ENCODE measurements at regions not wholly inside any gene's neighbourhood (a gene's known extent, or its start where the extent isn't known, plus 50 kb on each side); places are given as distances from the start of the nearest gene placed in this dataset.

- Histone ChIP-seq H3K27ac (no peak overlapping the region), H3K9me3 (ENCODE audit: insufficient read depth, low read depth) (no peaks in the 10 kb centered on the region), H3K27me3 (ENCODE audit: insufficient read depth, low read depth) (no peaks in the 10 kb centered on the region), H3K4me2 (no peak overlapping the region), H3K4me3 (no peak overlapping the region), H3K36me3 (ENCODE audit: low read depth) (no peaks in the 10 kb centered on the region), H3K79me2 (ENCODE audit: low read depth) (no peaks in the 10 kb centered on the region), H3F3A (ENCODE audit: insufficient read depth, low read depth) (no peaks in the 10 kb centered on the region), H3K9me2 (ENCODE audit: insufficient read depth) (no peaks in the 10 kb centered on the region), H3K4me1 (replicated peaks; ENCODE audit: insufficient read depth) (no peaks in the 10 kb centered on the region), H4K20me1 (ENCODE audit: insufficient read depth) (no peaks in the 10 kb centered on the region), H2AFZ (no peak overlapping the region)
- CTCF ChIA-PET = no interaction called here
- POLR2A ChIA-PET (ENCODE audit: unreplicated experiment) = no interaction called here
- intact Hi-C loops (cut with micrococcal nuclease; ENCODE audit: unreplicated experiment) = no loop called here
- TF ChIP-seq EZH2 (IDR thresholded peaks at IDR 0.05; ENCODE audit: low read depth) = no peak
- no peak for TF ChIP-seq CTCF (conservative IDR thresholded peaks at IDR 0.05)
- BruUV-seq (replicated peaks) = no TSS peak
- DNase-seq = no peak
Observed at GRCh38 chr13:34004676-34005075, 186.7 kb downstream of the RFC3 start.

- no peak for TF ChIP-seq CTCF (conservative IDR thresholded peaks at IDR 0.05)
- no peak for TF ChIP-seq EZH2 (IDR thresholded peaks at IDR 0.05; ENCODE audit: low read depth)
- H3K4me3 ChIP-seq = no peak overlapping the region
- ChIA-PET CTCF (no interaction called here), POLR2A (ENCODE audit: unreplicated experiment) (no interaction called here)
- H3K4me1 ChIP-seq (replicated peaks; ENCODE audit: insufficient read depth) = no peaks in the 10 kb centered on the region
- intact Hi-C loops (cut with micrococcal nuclease; ENCODE audit: unreplicated experiment) = no loop called here
- H3K79me2 ChIP-seq (ENCODE audit: low read depth) = no peaks in the 10 kb centered on the region
- DNase-seq = no peak
- no peaks in the 10 kb centered on the region for H3K9me3 ChIP-seq (ENCODE audit: insufficient read depth, low read depth)
- no peaks in the 10 kb centered on the region for H3K36me3 ChIP-seq (ENCODE audit: low read depth)
- BruUV-seq (replicated peaks) = no TSS peak
- H3K27ac ChIP-seq = no peak overlapping the region
- H2AFZ ChIP-seq = no peak overlapping the region
- H3K9me2 ChIP-seq (ENCODE audit: insufficient read depth) = no peaks in the 10 kb centered on the region
- no peaks in the 10 kb centered on the region for H3F3A ChIP-seq (ENCODE audit: insufficient read depth, low read depth)
- no peaks in the 10 kb centered on the region for H3K27me3 ChIP-seq (ENCODE audit: insufficient read depth, low read depth)
- no peaks in the 10 kb centered on the region for H4K20me1 ChIP-seq (ENCODE audit: insufficient read depth)
- H3K4me2 ChIP-seq = no peak overlapping the region
Observed at GRCh38 chr13:34006011-34006410, 188.1 kb downstream of the RFC3 start.

- ChIA-PET POLR2A (ENCODE audit: unreplicated experiment) (no interaction called here), CTCF (no interaction called here)
- BruUV-seq (replicated peaks) = no TSS peak
- H3K4me1 ChIP-seq (replicated peaks; ENCODE audit: insufficient read depth) = no peaks in the 10 kb centered on the region
- no peaks in the 10 kb centered on the region for H3K36me3 ChIP-seq (ENCODE audit: low read depth)
- intact Hi-C loops (cut with micrococcal nuclease; ENCODE audit: unreplicated experiment) = no loop called here
- H3K27me3 ChIP-seq (ENCODE audit: insufficient read depth, low read depth) = no peaks in the 10 kb centered on the region
- H3K9me2 ChIP-seq (ENCODE audit: insufficient read depth) = no peaks in the 10 kb centered on the region
- no peak overlapping the region for H2AFZ ChIP-seq
- TF ChIP-seq CTCF (conservative IDR thresholded peaks at IDR 0.05) (no peak), EZH2 (IDR thresholded peaks at IDR 0.05; ENCODE audit: low read depth) (no peak)
- H3F3A ChIP-seq (ENCODE audit: insufficient read depth, low read depth) = no peaks in the 10 kb centered on the region
- H4K20me1 ChIP-seq (ENCODE audit: insufficient read depth) = no peaks in the 10 kb centered on the region
- no peak overlapping the region for H3K27ac ChIP-seq
- no peak overlapping the region for H3K4me3 ChIP-seq
- no peak for DNase-seq
- H3K9me3 ChIP-seq (ENCODE audit: insufficient read depth, low read depth) = no peaks in the 10 kb centered on the region
- no peaks in the 10 kb centered on the region for H3K79me2 ChIP-seq (ENCODE audit: low read depth)
- no peak overlapping the region for H3K4me2 ChIP-seq
Observed at GRCh38 chr13:34011552-34012085, 193.7 kb downstream of the RFC3 start.
